H1 (cell line): ENCODE measurements at regions not wholly inside any gene's neighbourhood (a gene's known extent, or its start where the extent isn't known, plus 50 kb on each side); places are given as distances from the start of the nearest gene placed in this dataset.

ENCODE experiments used
- CTCF ChIA-PET: fragments of 300-600 bp; sonication (Branson Sonifier 250); formaldehyde crosslinking; loops from one replicate; lab custom pipeline; 2021; ENCODE audit not compliant: partially characterized antibody; lab: Charles Lee
- POLR2A ChIA-PET: fragments of 300-600 bp; sonication (Branson Sonifier 250); formaldehyde crosslinking; loops from one replicate; lab custom pipeline; 2021; ENCODE audit warnings: inconsistent platforms; ENCODE audit not compliant: partially characterized antibody; lab: Charles Lee
- DNase-seq, 2 experiments: peaks; one replicate each; pipeline versions ENCODE4 v3.0.0 to v3.0.0-alpha.2; 2010 to 2022; ENCODE audit warnings: low spot score in 2 of 2, low read depth in 1 of 2, mixed read lengths in 1 of 2
- FAIRE-seq: peaks from 2 replicates; lab custom pipeline; 2011; peaks lifted over from hg19 to GRCh38; lab: Jason Lieb, UNC
- H2AFZ ChIP-seq: 2 replicates; pipeline ENCODE4 v1.8.1; 2012; ENCODE audit warnings: low read length, inconsistent platforms
- H2AK5ac ChIP-seq: 2 replicates; pipeline ENCODE4 v1.6.1; 2013; ENCODE audit warnings: low read depth, low read length
- H2BK120ac ChIP-seq: replicated peaks from 2 replicates; pipeline ENCODE3; 2013; ENCODE audit warnings: low read depth, low read length, inconsistent platforms
- H2BK12ac ChIP-seq: 2 replicates; pipeline ENCODE4 v1.6.1; 2013; ENCODE audit warnings: low read depth, low read length
- H2BK15ac ChIP-seq: 2 replicates; pipeline ENCODE4 v1.6.1; 2013; ENCODE audit warnings: low read length
- H2BK20ac ChIP-seq: 2 replicates; pipeline ENCODE4 v1.6.1; 2013; ENCODE audit warnings: low read length
- H2BK5ac ChIP-seq: 2 replicates; pipeline ENCODE4 v1.6.1; 2013; ENCODE audit warnings: low read depth, low read length
- H3K14ac ChIP-seq: 2 replicates; pipeline ENCODE4 v1.6.1; 2013; ENCODE audit warnings: inconsistent platforms; ENCODE audit not compliant: insufficient read length
- H3K18ac ChIP-seq: 2 replicates; pipeline ENCODE4 v1.6.1; 2013; ENCODE audit warnings: low read length; ENCODE audit errors: extremely low read depth
- H3K23ac ChIP-seq: 2 replicates; pipeline ENCODE4 v1.6.1; 2013; ENCODE audit warnings: inconsistent platforms; ENCODE audit not compliant: insufficient read length
- H3K23me2 ChIP-seq: 2 replicates; pipeline ENCODE4 v1.6.1; 2013; ENCODE audit warnings: low read depth, low read length
- H3K27ac ChIP-seq: 2 replicates; pipeline ENCODE4 v1.6.1; 2011; ENCODE audit warnings: low read depth, low read length, inconsistent platforms
- H3K27me3 ChIP-seq, 4 experiments: replicated peaks in 1 of 4; 1 replicate in 1 of 4; 2 replicates in 3 of 4; pipeline versions ENCODE4 v1.6.1 to v1.8.1; 2011 to 2013; ENCODE audit warnings: low read length in 3 of 4, mild to moderate bottlenecking in 3 of 4, inconsistent platforms in 2 of 4, mixed read lengths in 2 of 4, moderate library complexity in 1 of 4; ENCODE audit not compliant: control insufficient read depth in 3 of 4, insufficient read depth in 3 of 4; ENCODE audit errors: extremely low read depth in 1 of 4
- H3K36me3 ChIP-seq, 4 experiments: 2 replicates each; pipeline versions ENCODE4 v1.6.1 to v1.8.1; 2011 to 2013; ENCODE audit warnings: mild to moderate bottlenecking in 4 of 4, low read length in 3 of 4, moderate library complexity in 2 of 4, control low read depth in 1 of 4, inconsistent platforms in 1 of 4; ENCODE audit not compliant: insufficient read depth in 4 of 4, control insufficient read depth in 2 of 4
- H3K4ac ChIP-seq: replicated peaks from 2 replicates; pipeline ENCODE3; 2013; ENCODE audit warnings: low read length, low read depth, mixed read lengths, inconsistent platforms; ENCODE audit not compliant: insufficient read length
- H3K4me1 ChIP-seq, 4 experiments: replicated peaks in 1 of 4; 1 replicate in 1 of 4; 2 replicates in 3 of 4; pipeline versions ENCODE4 v1.6.1 to v1.8.1; 2011 to 2013; ENCODE audit warnings: low read length in 3 of 4, inconsistent platforms in 2 of 4, mixed read lengths in 1 of 4; ENCODE audit not compliant: insufficient read depth in 4 of 4, control insufficient read depth in 3 of 4
- H3K4me2 ChIP-seq, 2 experiments: 2 replicates each; pipeline versions ENCODE4 v1.6.1 to v1.8.1; 2011 to 2013; ENCODE audit warnings: low read depth in 2 of 2, low read length in 2 of 2, control low read depth in 1 of 2, inconsistent platforms in 1 of 2, mild to moderate bottlenecking in 1 of 2; ENCODE audit not compliant: insufficient read depth in 1 of 2
- H3K4me3 ChIP-seq, 4 experiments: fragments of 200-600, 300-600 bp in 1 of 4; sonication (generic), shearing (Covaris generic), sonication (Bioruptor Twin) in 1 of 4; 2 replicates each; pipeline versions ENCODE4 v1.5.1 to v1.8.1; 2011 to 2016; ENCODE audit warnings: low read length in 4 of 4, low read depth in 3 of 4, control low read depth in 2 of 4, inconsistent platforms in 2 of 4, mild to moderate bottlenecking in 2 of 4, mixed read lengths in 1 of 4, moderate library complexity in 1 of 4; ENCODE audit not compliant: insufficient read depth in 2 of 4; ENCODE audit errors: extremely low read depth in 1 of 4
- H3K56ac ChIP-seq: replicated peaks from 2 replicates; pipeline ENCODE3; 2013; ENCODE audit warnings: low read depth, mild to moderate bottlenecking, mixed read lengths, low read length, inconsistent platforms; ENCODE audit not compliant: insufficient read length
- H3K79me1 ChIP-seq: 2 replicates; pipeline ENCODE4 v1.6.1; 2013; ENCODE audit warnings: low read depth, low read length, control low read depth
- H3K79me2 ChIP-seq, 2 experiments: 2 replicates each; pipeline versions ENCODE4 v1.6.1 to v1.8.1; 2012 to 2013; ENCODE audit warnings: low read length in 2 of 2, mild to moderate bottlenecking in 2 of 2, inconsistent platforms in 1 of 2; ENCODE audit not compliant: insufficient read depth in 2 of 2, control insufficient read depth in 1 of 2
- H3K9ac ChIP-seq, 4 experiments: replicated peaks in 1 of 4; 1 replicate in 1 of 4; 2 replicates in 3 of 4; pipeline versions ENCODE4 v1.6.1 to v1.8.1; 2011 to 2013; ENCODE audit warnings: low read depth in 3 of 4, low read length in 3 of 4, control low read depth in 2 of 4, mild to moderate bottlenecking in 2 of 4, moderate library complexity in 2 of 4, inconsistent platforms in 1 of 4; ENCODE audit errors: extremely low read depth in 1 of 4
- H3K9me3 ChIP-seq, 2 experiments: 2 replicates each; pipeline versions ENCODE4 v1.6.1 to v1.8.1; 2012 to 2013; ENCODE audit warnings: mild to moderate bottlenecking in 2 of 2, moderate library complexity in 2 of 2, control low read depth in 1 of 2, inconsistent platforms in 1 of 2, low read depth in 1 of 2, low read length in 1 of 2, mixed read lengths in 1 of 2; ENCODE audit not compliant: insufficient read depth in 2 of 2
- H4K20me1 ChIP-seq, 2 experiments: replicated peaks in 1 of 2; 2 replicates each; pipeline versions ENCODE3 to v1.8.1; 2011 to 2013; ENCODE audit warnings: inconsistent platforms in 2 of 2, low read length in 2 of 2, mild to moderate bottlenecking in 1 of 2; ENCODE audit not compliant: insufficient read depth in 2 of 2, control insufficient read depth in 1 of 2
- H4K5ac ChIP-seq: 2 replicates; pipeline ENCODE4 v1.6.1; 2013; ENCODE audit warnings: low read length, low read depth, mixed read lengths, inconsistent platforms; ENCODE audit not compliant: insufficient read length
- H4K8ac ChIP-seq: 2 replicates; pipeline ENCODE4 v1.8.0; 2013; ENCODE audit warnings: mild to moderate bottlenecking, moderate library complexity, low read length, inconsistent platforms; ENCODE audit not compliant: insufficient read depth; ENCODE audit errors: extremely low read depth
- H4K91ac ChIP-seq: replicated peaks from 2 replicates; pipeline ENCODE3; 2013; ENCODE audit warnings: low read length, mixed read lengths, inconsistent platforms; ENCODE audit not compliant: insufficient read length
- BRCA1 ChIP-seq: IDR thresholded peaks from 2 replicates; pipeline ENCODE4 v1.6.1; 2012; ENCODE audit warnings: low read depth, low read length, improper control_type of control experiment
- CBX8 ChIP-seq: fragments of 300-800, 300-1000 bp; sonication (generic); IDR thresholded peaks from 2 replicates; pipeline ENCODE4 v1.7.1; 2016; ENCODE audit warnings: low read depth, low read length, borderline replicate concordance
- CREB1 ChIP-seq: IDR thresholded peaks from 2 replicates; pipeline ENCODE4 v1.6.1; 2012; ENCODE audit warnings: inconsistent platforms
- HDAC6 ChIP-seq: IDR thresholded peaks from one replicate; pipeline ENCODE4 v1.7.1; 2012; ENCODE audit warnings: low read depth, mild to moderate bottlenecking, inconsistent platforms, low read length, moderate library complexity
- NRF1 ChIP-seq: IDR thresholded peaks from 2 replicates; pipeline ENCODE4 v1.6.1; 2011; ENCODE audit warnings: mild to moderate bottlenecking, low read depth, low read length, improper control_type of control experiment
- RAD21 ChIP-seq, 2 experiments: IDR thresholded peaks in 1 of 2; conservative IDR thresholded peaks in 1 of 2; 2 replicates each; pipeline ENCODE4 v1.6.1; 2011; ENCODE audit warnings: low read depth in 2 of 2, low read length in 2 of 2, improper control_type of control experiment in 1 of 2, inconsistent platforms in 1 of 2, mild to moderate bottlenecking in 1 of 2, moderate library complexity in 1 of 2
- RNF2 ChIP-seq: fragments of 200-900, 300-1000 bp; sonication (generic); IDR thresholded peaks from 2 replicates; pipeline ENCODE4 v1.7.1; 2016; ENCODE audit warnings: borderline replicate concordance, low read depth, mild to moderate bottlenecking, antibody characterized with exemption, low read length; ENCODE audit not compliant: poor library complexity, severe bottlenecking; ENCODE audit errors: missing control alignments
- WGBS, 2 experiments: shearing (Covaris generic) in 1 of 2; methylation state at CpG; one replicate each; pipeline versions ENCODE4 v1.1.6 to v1.1.7; 2013 to 2015; ENCODE audit warnings: low lambda C conversion rate in 2 of 2, mixed read lengths in 2 of 2, inconsistent platforms in 1 of 2, low coverage in 1 of 2, missing lambda C conversion rate in 1 of 2; ENCODE audit not compliant: insufficient replicate concordance in 2 of 2, insufficient coverage in 1 of 2, insufficient read length in 1 of 2; ENCODE audit errors: extremely low coverage in 1 of 2, missing lambda C conversion rate in 1 of 2; 5-methylcytosine and 5-hydroxymethylcytosine counted together
- TF ChIP-seq, protein P1 (sequence below): IDR thresholded peaks from 2 replicates; pipeline ENCODE4 v1.6.1; 2012; ENCODE audit warnings: low read length, inconsistent platforms
- TF ChIP-seq, protein P2 (sequence below), 3 experiments: IDR thresholded peaks; 1 replicate in 2 of 3; 2 replicates in 1 of 3; pipeline versions ENCODE4 v1.5.1 to v1.6.1; 2011; ENCODE audit warnings: low read length in 3 of 3, mild to moderate bottlenecking in 3 of 3, inconsistent platforms in 2 of 3, low read depth in 1 of 3, moderate library complexity in 1 of 3; ENCODE audit not compliant: insufficient read depth in 1 of 3; ENCODE audit errors: control extremely low read depth in 1 of 3

DNA sequence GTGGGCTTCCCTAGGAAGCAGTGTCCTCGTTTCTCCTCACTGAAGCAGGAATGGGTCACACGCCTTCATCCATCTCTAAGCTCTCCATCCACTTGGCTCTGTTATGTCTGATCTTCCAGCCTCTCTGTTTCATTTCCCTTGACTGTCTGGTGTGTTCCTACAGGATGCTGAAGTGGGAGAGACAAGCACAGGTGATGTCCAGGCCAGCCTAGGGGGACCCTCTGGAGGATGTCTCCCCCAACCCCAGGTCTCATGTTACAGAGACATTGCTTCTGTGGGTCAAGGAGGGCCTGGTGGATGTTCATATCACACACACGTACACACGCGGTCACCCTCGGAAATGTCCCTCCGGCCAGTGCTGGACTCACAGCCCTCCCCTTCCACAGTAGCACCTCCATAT, 229.9 kb downstream of the CDC5L start:
- Histone ChIP-seq H3K56ac (no peak overlapping the region), H3K36me3 (no peaks in the 10 kb centered on the region), H2AK5ac (no peak overlapping the region), H3K23ac (no peak overlapping the region), H2BK120ac (no peak overlapping the region), H3K23me2 (no peaks in the 10 kb centered on the region), H2BK20ac (no peak overlapping the region), H4K91ac (no peak overlapping the region), H3K27me3 (0 out of 7 replicates have a peak, but pooled peaks cover 0 to 2% (median 0%) of the 10 kb centered on the region in 4 experiments), H3K4me2 (no peak overlapping the region), H3K4ac (no peak overlapping the region), H4K8ac (no peak overlapping the region; the same call in 1 of the 2 replicates), H3K18ac (no peak overlapping the region), H2BK5ac (no peak overlapping the region), H2BK15ac (no peak overlapping the region), H3K4me3 (no peak overlapping the region), H3K79me2 (no peaks in the 10 kb centered on the region), H3K79me1 (no peaks in the 10 kb centered on the region), H2BK12ac (no peak overlapping the region), H3K4me1 (peaks cover 0 to 10% (median 5%) of the 10 kb centered on the region in 4 experiments; a peak in 3 of 7 replicates), H3K27ac (no peak overlapping the region), H4K20me1 (no peaks in the 10 kb centered on the region), H3K9me3 (no peaks in the 10 kb centered on the region), H2AFZ (no peak overlapping the region), H4K5ac (no peak overlapping the region), H3K9ac (no peak overlapping the region), H3K14ac (no peak overlapping the region)
- ChIA-PET CTCF (interaction anchor here (0.6 to 2.7 kb wide), 7 partner anchors 10 to 173 kb away, joined by 3 to 10 read pairs (median 7); no protein-coding TSS in a partner anchor), POLR2A (interaction anchor here (1.8 kb wide), 1 partner anchor 13 kb away, joined by 3 read pairs; no protein-coding TSS in a partner anchor)
- WGBS, 2 experiments: 85% methylated on average over 7 of the region's 7 CpGs; no CpG with 5 or more reads in 1 of the 2 experiments
- FAIRE-seq (no peak), DNase-seq (no peak)
- TF ChIP-seq BRCA1 (no peak), CREB1 (no peak), CBX8 (no peak), HDAC6 (no peak), RAD21 (IDR thresholded peaks at IDR 0.05 in 1 of 2, conservative IDR thresholded peaks at IDR 0.05 in 1 of 2; ENCODE audit: low read depth in 2 of 2, low read length in 2 of 2) (no peak), RNF2 (no peak), NRF1 (no peak)
- TF ChIP-seq, protein P1, sequence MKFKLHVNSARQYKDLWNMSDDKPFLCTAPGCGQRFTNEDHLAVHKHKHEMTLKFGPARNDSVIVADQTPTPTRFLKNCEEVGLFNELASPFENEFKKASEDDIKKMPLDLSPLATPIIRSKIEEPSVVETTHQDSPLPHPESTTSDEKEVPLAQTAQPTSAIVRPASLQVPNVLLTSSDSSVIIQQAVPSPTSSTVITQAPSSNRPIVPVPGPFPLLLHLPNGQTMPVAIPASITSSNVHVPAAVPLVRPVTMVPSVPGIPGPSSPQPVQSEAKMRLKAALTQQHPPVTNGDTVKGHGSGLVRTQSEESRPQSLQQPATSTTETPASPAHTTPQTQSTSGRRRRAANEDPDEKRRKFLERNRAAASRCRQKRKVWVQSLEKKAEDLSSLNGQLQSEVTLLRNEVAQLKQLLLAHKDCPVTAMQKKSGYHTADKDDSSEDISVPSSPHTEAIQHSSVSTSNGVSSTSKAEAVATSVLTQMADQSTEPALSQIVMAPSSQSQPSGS: no peak
- TF ChIP-seq, protein P2, sequence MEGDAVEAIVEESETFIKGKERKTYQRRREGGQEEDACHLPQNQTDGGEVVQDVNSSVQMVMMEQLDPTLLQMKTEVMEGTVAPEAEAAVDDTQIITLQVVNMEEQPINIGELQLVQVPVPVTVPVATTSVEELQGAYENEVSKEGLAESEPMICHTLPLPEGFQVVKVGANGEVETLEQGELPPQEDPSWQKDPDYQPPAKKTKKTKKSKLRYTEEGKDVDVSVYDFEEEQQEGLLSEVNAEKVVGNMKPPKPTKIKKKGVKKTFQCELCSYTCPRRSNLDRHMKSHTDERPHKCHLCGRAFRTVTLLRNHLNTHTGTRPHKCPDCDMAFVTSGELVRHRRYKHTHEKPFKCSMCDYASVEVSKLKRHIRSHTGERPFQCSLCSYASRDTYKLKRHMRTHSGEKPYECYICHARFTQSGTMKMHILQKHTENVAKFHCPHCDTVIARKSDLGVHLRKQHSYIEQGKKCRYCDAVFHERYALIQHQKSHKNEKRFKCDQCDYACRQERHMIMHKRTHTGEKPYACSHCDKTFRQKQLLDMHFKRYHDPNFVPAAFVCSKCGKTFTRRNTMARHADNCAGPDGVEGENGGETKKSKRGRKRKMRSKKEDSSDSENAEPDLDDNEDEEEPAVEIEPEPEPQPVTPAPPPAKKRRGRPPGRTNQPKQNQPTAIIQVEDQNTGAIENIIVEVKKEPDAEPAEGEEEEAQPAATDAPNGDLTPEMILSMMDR (IDR thresholded peaks at IDR 0.05; ENCODE audit: control extremely low read depth in 1 of 3, insufficient read depth in 1 of 3, low read depth in 1 of 3, low read length in 3 of 3): no peak
